C4-2B (cell line): ENCODE measurements at regions not wholly inside any gene's neighbourhood (a gene's known extent, or its start where the extent isn't known, plus 50 kb on each side); places are given as distances from the start of the nearest gene placed in this dataset.

Experiments
- H3K27ac ChIP-seq: fragments of 450-650 bp; 2 replicates; pipeline ENCODE4 v1.5.1; 2017
- CTCF ChIP-seq: fragments of 450-650 bp; conservative IDR thresholded peaks from 2 replicates; pipeline ENCODE4 v1.5.1; 2017; ENCODE audit warnings: mild to moderate bottlenecking
- ZFX ChIP-seq: fragments of 450-650 bp; IDR thresholded peaks from 2 replicates; pipeline ENCODE4 v1.6.1; 2017

GRCh38 chr11:134888821-134889220 is 476.8 kb upstream of the B3GAT1 start:
- TF ChIP-seq CTCF (no peak), ZFX (no peak)
- no peak overlapping the region for H3K27ac ChIP-seq

- no peak for TF ChIP-seq CTCF
- TF ChIP-seq ZFX = no peak
- H3K27ac ChIP-seq = no peak overlapping the region
These were observed 475.9 kb upstream of the B3GAT1 start for GRCh38 chr11:134887896-134888295.

GRCh38 chr11:134883484-134883883 is 471.4 kb upstream of the B3GAT1 start:
- no peak overlapping the region for H3K27ac ChIP-seq
- TF ChIP-seq CTCF (no peak), ZFX (no peak)

GRCh38 chr11:134882671-134883297 is 470.7 kb upstream of the B3GAT1 start:
- TF ChIP-seq CTCF = no peak
- TF ChIP-seq ZFX = no peak
- no peak overlapping the region for H3K27ac ChIP-seq

- no peak overlapping the region for H3K27ac ChIP-seq
- TF ChIP-seq CTCF (no peak), ZFX (no peak)
These were observed 470.1 kb upstream of the B3GAT1 start for GRCh38 chr11:134882141-134882540.

- no peak for TF ChIP-seq ZFX
- TF ChIP-seq CTCF = no peak
- no peak overlapping the region for H3K27ac ChIP-seq
These were observed 468.7 kb upstream of the B3GAT1 start for GRCh38 chr11:134880788-134881187.

GRCh38 chr11:134879931-134880330 is 467.9 kb upstream of the B3GAT1 start:
- TF ChIP-seq CTCF (no peak), ZFX (no peak)
- H3K27ac ChIP-seq = no peak overlapping the region
